HG03565 (cell line): ENCODE measurements at regions not wholly inside any gene's neighbourhood (a gene's known extent, or its start where the extent isn't known, plus 50 kb on each side); places are given as distances from the start of the nearest gene placed in this dataset.

Experiments
- ATAC-seq: cut with Tn5 transposase; IDR thresholded peaks from one replicate; pipeline ENCODE4 v1.9.1; 2021; ENCODE audit warnings: mild to moderate bottlenecking, moderate library complexity; ENCODE audit not compliant: unreplicated experiment

GRCh38 chr10:83153714-83154113 lies 985.6 kb upstream of the GHITM start:
- no peak for ATAC-seq

GRCh38 chr10:83164156-83164555 lies 975.2 kb upstream of the GHITM start:
- ATAC-seq, result no peak

GRCh38 chr10:83165265-83165664 lies 974.0 kb upstream of the GHITM start:
- ATAC-seq, result no peak

GRCh38 chr10:83166344-83166743 lies 973.0 kb upstream of the GHITM start:
- no peak for ATAC-seq

- no peak for ATAC-seq
Measured at GRCh38 chr10:83167081-83167480, 972.2 kb upstream of the GHITM start.

GRCh38 chr10:83176901-83177300 lies 962.4 kb upstream of the GHITM start:
- no peak for ATAC-seq

- ATAC-seq, result no peak
Measured at GRCh38 chr10:83178526-83178925, 960.8 kb upstream of the GHITM start.

GRCh38 chr10:83179371-83179770 lies 959.9 kb upstream of the GHITM start:
- ATAC-seq, result no peak

GRCh38 chr10:83182076-83182475 lies 957.2 kb upstream of the GHITM start:
- ATAC-seq, result no peak

- ATAC-seq, result no peak
Measured at GRCh38 chr10:83184641-83185040, 954.7 kb upstream of the GHITM start.

GRCh38 chr10:83190614-83191013 lies 948.7 kb upstream of the GHITM start:
- ATAC-seq, result no peak

- ATAC-seq, result no peak
Measured at GRCh38 chr10:83193026-83193425, 946.3 kb upstream of the GHITM start.

GRCh38 chr10:83195021-83195420 lies 944.3 kb upstream of the GHITM start:
- ATAC-seq, result no peak

- ATAC-seq, result no peak
Measured at GRCh38 chr10:83199374-83199773, 939.9 kb upstream of the GHITM start.

- no peak for ATAC-seq
Measured at GRCh38 chr10:83205861-83206260, 933.4 kb upstream of the GHITM start.

GRCh38 chr10:83212632-83213334 lies 926.5 kb upstream of the GHITM start:
- no peak for ATAC-seq

GRCh38 chr10:83214136-83214535 lies 925.2 kb upstream of the GHITM start:
- ATAC-seq, result no peak

GRCh38 chr10:83218205-83218604 lies 921.1 kb upstream of the GHITM start:
- no peak for ATAC-seq

- no peak for ATAC-seq
Measured at GRCh38 chr10:83222300-83222699, 917.0 kb upstream of the GHITM start.

GRCh38 chr10:83222832-83223742 lies 916.2 kb upstream of the GHITM start:
- ATAC-seq, result no peak

- no peak for ATAC-seq
Measured at GRCh38 chr10:83225781-83226180, 913.5 kb upstream of the GHITM start.

GRCh38 chr10:83229991-83230390 lies 909.3 kb upstream of the GHITM start:
- no peak for ATAC-seq
